ENCODE measurements at regions not wholly inside any gene's neighbourhood (a gene's known extent, or its start where the extent isn't known, plus 50 kb on each side); places are given as distances from the start of the nearest gene placed in this dataset.

DNA sequence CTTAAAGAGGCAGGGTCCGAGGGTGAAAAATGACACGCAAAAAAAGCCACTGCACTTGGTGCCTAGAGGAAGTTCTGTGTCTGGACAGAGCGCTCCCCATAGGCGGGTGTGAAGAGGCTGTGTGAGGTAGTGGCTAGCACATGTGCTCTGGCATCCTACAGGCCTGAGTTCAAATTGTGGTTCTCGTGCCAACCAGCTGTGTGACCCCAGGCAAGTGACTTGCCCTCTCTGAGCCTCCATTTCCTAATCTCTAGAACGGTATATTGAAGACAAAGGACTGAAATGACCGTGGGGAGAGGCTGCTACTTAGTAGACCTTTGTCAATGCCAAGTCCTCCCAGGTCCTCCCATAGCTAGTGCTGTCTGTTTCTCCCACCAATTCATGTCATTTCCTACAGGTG, 79.1 kb upstream of the MYL10 start:
- no peak for TF ChIP-seq CTCF (conservative IDR thresholded peaks at IDR 0.05; ENCODE audit: low read length)
- H3K4me3 ChIP-seq (ENCODE audit: low read length), result no peak overlapping the region
- DNase-seq (ENCODE audit: low read depth), result no peak

DNA sequence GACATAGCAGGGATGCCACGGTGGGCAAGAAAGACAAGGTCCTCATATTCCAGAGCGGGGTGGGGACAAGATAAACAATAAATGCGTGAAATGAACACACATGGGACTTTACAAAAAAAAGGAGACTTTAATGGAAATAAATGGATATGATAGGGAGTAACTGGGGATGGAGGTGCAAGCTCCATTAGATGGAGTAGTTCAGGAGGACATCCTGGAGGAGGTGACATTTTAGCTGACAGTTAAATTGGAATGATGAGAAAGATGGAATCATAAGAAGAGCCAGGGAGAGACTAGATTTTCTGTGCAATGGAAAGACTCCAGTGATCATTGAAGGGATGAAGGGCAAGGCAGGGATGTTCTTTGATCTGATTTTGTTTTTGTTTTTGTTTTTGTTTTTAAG, 83.6 kb upstream of the MYL10 start:
- DNase-seq (ENCODE audit: low read depth), result no peak
- no peak for TF ChIP-seq CTCF (conservative IDR thresholded peaks at IDR 0.05; ENCODE audit: low read length)
- no peak overlapping the region for H3K4me3 ChIP-seq (ENCODE audit: low read length)

DNA sequence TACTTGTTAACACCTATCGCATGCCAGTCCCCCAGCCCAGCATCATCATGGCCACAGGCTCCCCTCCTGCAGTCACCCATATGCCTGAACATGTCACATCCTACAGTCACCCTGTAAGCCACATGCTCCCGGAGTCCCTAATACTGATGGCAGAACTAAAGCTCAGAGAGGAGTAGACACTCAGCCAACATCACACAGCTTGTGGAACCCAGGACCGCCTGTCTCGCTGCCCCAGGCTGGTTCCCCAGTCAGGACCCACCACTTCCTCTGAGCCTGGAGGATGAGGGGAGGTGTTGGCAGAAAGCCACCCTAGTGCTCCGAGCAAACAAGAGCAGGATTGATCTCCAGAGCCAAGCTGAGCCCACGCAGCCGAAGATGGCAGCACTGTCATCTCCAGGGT, 85.0 kb upstream of the MYL10 start:
- TF ChIP-seq CTCF (conservative IDR thresholded peaks at IDR 0.05; ENCODE audit: low read length), result no peak
- DNase-seq (ENCODE audit: low read depth), result no peak
- no peak overlapping the region for H3K4me3 ChIP-seq (ENCODE audit: low read length)

GRCh38 chr7:101717628-101718357, 88.7 kb upstream of the MYL10 start:
- peak; percentile 94 for DNase-seq (ENCODE audit: low read depth)

DNA sequence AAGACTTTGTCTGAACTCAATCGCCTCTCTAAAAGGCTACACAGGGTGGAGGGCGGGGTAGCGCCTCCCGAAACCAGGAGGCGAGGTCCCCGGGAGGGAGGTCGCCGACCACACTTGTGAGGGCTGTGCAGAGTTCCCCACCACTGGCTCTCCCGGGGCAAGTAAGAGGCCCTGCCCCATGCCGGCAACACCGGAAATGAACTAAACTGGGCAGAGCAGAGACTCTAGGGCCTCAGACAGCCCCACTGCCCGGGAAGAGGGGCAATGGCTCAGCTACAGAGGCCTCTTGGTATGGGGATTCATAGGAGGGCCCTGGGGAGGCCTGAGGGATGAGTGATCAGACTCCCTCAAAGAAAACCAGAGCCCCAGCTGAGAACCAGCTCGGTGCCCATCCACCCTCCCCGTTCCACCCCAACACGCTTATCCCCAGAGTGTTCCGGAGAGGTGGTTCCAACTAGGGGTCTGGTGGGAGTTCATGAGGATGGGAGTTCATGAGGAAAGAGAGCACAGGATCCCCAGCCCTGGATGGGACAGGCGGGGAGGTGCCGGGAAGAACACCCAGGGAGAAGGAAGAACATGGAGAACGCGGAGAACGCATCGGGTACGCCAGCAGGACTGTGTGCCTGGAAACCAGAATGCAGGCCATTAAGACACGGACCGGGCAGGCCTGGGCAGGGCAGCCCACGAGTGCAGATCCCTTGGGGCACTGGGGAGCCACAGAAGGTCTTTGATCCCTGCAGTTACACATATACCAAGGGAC, 89.4 kb upstream of the MYL10 start:
- no peak overlapping the region for H3K4me3 ChIP-seq (ENCODE audit: low read length)
- no peak for DNase-seq (ENCODE audit: low read depth)
- TF ChIP-seq CTCF (conservative IDR thresholded peaks at IDR 0.05; ENCODE audit: low read length), result no peak

More at GRCh38 chr7:101717628-101718357, 88.7 kb upstream of the MYL10 start:
- H3K4me3 ChIP-seq (ENCODE audit: low read length), result no peak overlapping the region
- TF ChIP-seq CTCF (conservative IDR thresholded peaks at IDR 0.05; ENCODE audit: low read length), result no peak

GRCh38 chr7:101719123-101719470, 90.0 kb upstream of the MYL10 start:
- H3K4me3 ChIP-seq (ENCODE audit: low read length), result no peak overlapping the region
- no peak for TF ChIP-seq CTCF (conservative IDR thresholded peaks at IDR 0.05; ENCODE audit: low read length)
- no peak for DNase-seq (ENCODE audit: low read depth)

DNA sequence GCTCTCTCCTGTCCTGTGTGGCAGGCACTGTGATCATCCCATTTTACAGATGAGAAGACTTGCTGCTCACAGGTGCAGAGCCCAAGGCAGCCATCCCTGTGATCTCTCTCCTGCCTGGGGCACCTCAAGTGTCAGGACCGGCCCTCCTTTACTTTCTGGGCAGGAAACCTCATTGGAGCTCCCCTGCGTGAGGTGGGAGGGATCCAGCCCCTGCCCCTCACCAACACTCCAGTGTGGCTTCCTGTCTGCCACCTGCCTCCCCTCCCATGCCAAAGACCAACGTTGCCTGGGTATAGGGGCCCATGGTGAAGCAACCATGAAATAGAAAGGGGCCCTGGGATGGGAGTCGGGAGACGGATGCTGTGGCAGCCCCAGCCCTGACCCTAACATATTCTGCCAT, 91.2 kb upstream of the MYL10 start:
- TF ChIP-seq CTCF (conservative IDR thresholded peaks at IDR 0.05; ENCODE audit: low read length), result no peak
- no peak overlapping the region for H3K4me3 ChIP-seq (ENCODE audit: low read length)
- no peak for DNase-seq (ENCODE audit: low read depth)
